Peyer's patch (tissue), 4 donors: ENCODE measurements at regions not wholly inside any gene's neighbourhood (a gene's known extent, or its start where the extent isn't known, plus 50 kb on each side); places are given as distances from the start of the nearest gene placed in this dataset.

Experiments used
- DNase-seq, 3 donors: peaks; one replicate each; pipeline ENCODE4 v3.0.0-alpha.2; 2017 to 2019
- H3K27ac ChIP-seq, 4 donors: fragments of 200-600 bp; sonication (generic); one replicate each; pipeline ENCODE4 v1.5.1; 2016 to 2019
- H3K27me3 ChIP-seq, 2 donors: fragments of 200-600 bp; sonication (generic); one replicate each; pipeline ENCODE4 v1.5.1; 2019
- H3K36me3 ChIP-seq, 3 donors: fragments of 200-600 bp; sonication (generic); one replicate each; pipeline ENCODE4 v1.5.1; 2016 to 2019
- H3K4me1 ChIP-seq, 4 donors: fragments of 200-600 bp; sonication (generic); one replicate each; pipeline ENCODE4 v1.5.1; 2016 to 2019
- H3K4me3 ChIP-seq, 4 donors: fragments of 200-600 bp; sonication (generic); 1 replicate in 3 of 4; 2 replicates in 1 of 4; pipeline ENCODE4 v1.5.1; 2016 to 2019; ENCODE audit warnings: mild to moderate bottlenecking in 1 of 4
- H3K9me3 ChIP-seq, 4 donors: fragments of 200-600 bp; sonication (generic); one replicate each; pipeline ENCODE4 v1.5.1; 2016 to 2019; ENCODE audit warnings: mild to moderate bottlenecking in 1 of 4
- CTCF ChIP-seq, 6 experiments: fragments of 450-650 bp in 4 of 6; fragments of 200-600 bp in 2 of 6; sonication (generic) in 1 of 6; IDR thresholded peaks; one replicate each; pipeline ENCODE4 v1.5.1; 2017 to 2019; ENCODE audit warnings: antibody characterized with exemption in 6 of 6, mild to moderate bottlenecking in 3 of 6, moderate library complexity in 1 of 6
- POLR2A ChIP-seq, 2 donors: fragments of 450-650 bp; IDR thresholded peaks; one replicate each; pipeline ENCODE4 v1.5.1; 2017; ENCODE audit warnings: antibody characterized with exemption in 2 of 2, mild to moderate bottlenecking in 2 of 2, moderate library complexity in 2 of 2

GRCh38 chr3:72487946-72488737 lies 360.1 kb downstream of the SHQ1 start:
- Histone ChIP-seq H3K27ac (peak overlapping the region in 3 of 4 donors; percentile 22 to 29 (median 27)), H3K36me3 (no peaks in the 10 kb centered on the region), H3K27me3 (no peaks in the 10 kb centered on the region), H3K9me3 (peaks cover 0 to 3% (median 0%) of the 10 kb centered on the region in 4 donors), H3K4me1 (peaks cover 0 to 10% (median 1%) of the 10 kb centered on the region in 4 donors), H3K4me3 (no peak overlapping the region)
- DNase-seq = no peak
- no peak for TF ChIP-seq CTCF (IDR thresholded peaks at IDR 0.05)
- TF ChIP-seq POLR2A (IDR thresholded peaks at IDR 0.05) = no peak

DNA sequence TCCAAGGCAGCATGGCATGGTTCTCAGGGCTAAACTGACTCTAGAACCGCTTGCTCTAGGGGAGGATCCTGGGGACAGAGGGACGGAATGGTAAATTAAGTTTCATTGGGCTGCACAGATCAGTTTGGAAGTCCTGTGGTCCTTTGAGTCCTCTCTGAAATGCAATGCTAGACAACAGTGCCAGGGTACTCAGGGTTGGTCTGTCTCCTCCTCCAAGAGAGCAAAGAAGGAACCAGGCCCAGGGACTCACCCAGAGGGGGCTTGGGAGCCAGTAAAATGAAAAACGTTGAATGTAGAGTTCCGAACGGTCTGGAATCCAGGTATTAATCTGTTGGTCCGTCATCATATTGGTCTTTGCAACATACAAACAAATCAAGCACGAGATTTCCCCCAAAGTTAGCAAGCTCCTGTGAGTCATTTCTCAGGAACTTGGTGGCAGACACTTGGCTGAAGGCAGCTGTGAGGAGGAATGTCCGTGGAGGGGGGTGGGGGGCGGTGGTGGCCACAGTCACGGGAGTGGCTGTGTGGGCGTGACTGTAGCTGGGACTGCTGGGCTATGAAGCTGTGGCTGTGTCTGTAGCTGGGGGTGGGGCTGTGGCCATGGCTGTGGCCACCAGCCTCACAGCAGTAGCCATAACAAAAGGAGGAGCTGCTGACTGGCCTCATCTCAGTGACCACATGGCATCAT lies 361.0 kb downstream of the SHQ1 start:
- Histone ChIP-seq H3K9me3 (peaks cover 0 to 3% (median 0%) of the 10 kb centered on the region in 4 donors), H3K4me1 (peaks cover 0 to 17% (median 3%) of the 10 kb centered on the region in 4 donors), H3K27ac (peak overlapping the region in 3 of 4 donors; percentile 27 to 37 (median 29)), H3K27me3 (no peaks in the 10 kb centered on the region), H3K36me3 (no peaks in the 10 kb centered on the region), H3K4me3 (no peak overlapping the region)
- TF ChIP-seq POLR2A (IDR thresholded peaks at IDR 0.05) = no peak
- peak; percentile 30 to 75 (median 59) for DNase-seq

DNA sequence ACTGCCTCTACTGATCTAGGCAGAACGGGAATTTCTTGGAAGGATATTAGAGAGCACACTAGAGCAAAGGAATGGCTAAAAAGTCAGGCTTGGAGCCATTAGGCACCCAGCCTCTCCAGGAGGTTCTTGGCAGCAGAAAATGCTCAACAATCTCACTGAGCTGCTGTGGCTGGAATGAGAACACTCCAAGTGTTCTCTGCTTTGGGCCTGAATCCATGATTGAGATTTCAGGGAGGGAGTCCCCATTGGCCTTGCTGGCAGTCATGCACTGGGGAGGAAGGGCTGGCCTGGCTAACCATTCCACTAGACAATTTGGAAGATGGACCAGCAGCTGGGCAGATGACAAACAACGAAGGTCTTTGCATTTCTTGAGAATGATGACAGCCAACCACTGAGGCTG lies 362.6 kb downstream of the SHQ1 start:
- no peaks in the 10 kb centered on the region for H3K27me3 ChIP-seq
- H3K9me3 ChIP-seq = peaks cover 0 to 3% (median 0%) of the 10 kb centered on the region in 4 donors
- TF ChIP-seq CTCF (IDR thresholded peaks at IDR 0.05) = no peak
- TF ChIP-seq POLR2A (IDR thresholded peaks at IDR 0.05) = no peak
- no peak overlapping the region for H3K4me3 ChIP-seq
- peaks cover 0 to 17% (median 3%) of the 10 kb centered on the region in 4 donors for H3K4me1 ChIP-seq
- H3K27ac ChIP-seq = no peak overlapping the region
- DNase-seq = no peak
- H3K36me3 ChIP-seq = no peaks in the 10 kb centered on the region

GRCh38 chr3:72483554-72484104 lies 364.6 kb downstream of the SHQ1 start:
- peaks cover 0 to 3% (median 0%) of the 10 kb centered on the region in 4 donors for H3K9me3 ChIP-seq
- no peak for DNase-seq
- no peak overlapping the region for H3K4me3 ChIP-seq
- no peak overlapping the region for H3K27ac ChIP-seq
- H3K27me3 ChIP-seq = no peaks in the 10 kb centered on the region
- peaks cover 0 to 17% (median 3%) of the 10 kb centered on the region in 4 donors for H3K4me1 ChIP-seq
- no peak for TF ChIP-seq POLR2A (IDR thresholded peaks at IDR 0.05)
- TF ChIP-seq CTCF (IDR thresholded peaks at IDR 0.05) = no peak
- H3K36me3 ChIP-seq = no peaks in the 10 kb centered on the region

DNA sequence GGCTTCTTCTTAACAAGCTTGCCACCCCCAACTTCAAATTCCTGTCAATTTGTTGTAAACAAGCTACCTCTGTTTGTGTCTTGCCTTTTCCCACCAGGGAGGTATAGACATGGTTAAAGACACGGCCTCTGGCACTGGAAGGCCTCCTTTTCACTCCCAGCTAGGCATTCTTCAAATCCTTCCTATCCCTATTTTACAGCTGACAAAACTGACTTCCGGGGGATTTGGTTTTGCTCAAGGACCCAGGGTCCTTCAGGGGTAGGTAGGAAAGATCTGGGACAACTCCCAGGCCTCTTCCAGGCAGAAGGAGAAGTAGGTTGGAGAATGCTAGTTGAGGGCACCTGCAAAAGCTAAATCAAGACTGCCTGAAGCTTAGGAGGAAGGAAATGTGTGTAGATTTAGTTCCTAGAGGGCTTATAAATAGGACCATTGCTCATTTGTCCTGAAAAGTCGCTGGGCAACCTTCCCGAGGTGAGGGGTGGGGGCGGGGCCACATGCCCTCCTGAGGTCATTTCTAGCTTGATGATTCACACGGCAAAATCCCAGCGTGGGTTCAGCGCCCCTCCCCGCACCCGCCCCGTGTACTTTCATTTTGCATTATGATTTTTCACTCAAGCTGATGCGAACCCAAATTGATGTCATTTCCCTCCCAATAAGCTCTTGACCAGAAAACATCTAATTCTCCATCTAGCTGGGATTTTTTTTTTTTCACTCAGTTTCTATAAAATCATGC lies 365.5 kb downstream of the SHQ1 start:
- no peaks in the 10 kb centered on the region for H3K27me3 ChIP-seq
- no peak for TF ChIP-seq POLR2A (IDR thresholded peaks at IDR 0.05)
- TF ChIP-seq CTCF (IDR thresholded peaks at IDR 0.05) = no peak
- H3K4me1 ChIP-seq = peaks cover 0 to 14% (median 3%) of the 10 kb centered on the region in 4 donors
- H3K27ac ChIP-seq = peak overlapping the region in 1 of 4 donors; percentile 45
- DNase-seq = peak; percentile 32 to 80 (median 72)
- H3K9me3 ChIP-seq = peaks cover 0 to 3% (median 0%) of the 10 kb centered on the region in 4 donors
- H3K4me3 ChIP-seq = peak overlapping the region; percentile 18 to 40 (median 26)
- H3K36me3 ChIP-seq = no peaks in the 10 kb centered on the region
